NCI-H526 treated with DMSO at 0.1 percent for 48 hours (cell line): ENCODE measurements at regions not wholly inside any gene's neighbourhood (a gene's known extent, or its start where the extent isn't known, plus 50 kb on each side); places are given as distances from the start of the nearest gene placed in this dataset.

Source experiments
- DNase-seq: peaks from one replicate; lab custom pipeline; 2025; lab: John Stamatoyannopoulos, UW

- no peak for DNase-seq
Measured at GRCh38 chr2:176814274-176814673, 398.3 kb upstream of the HNRNPA3 start.

GRCh38 chr2:176814740-176815367 is 397.7 kb upstream of the HNRNPA3 start:
- peak; percentile 46 for DNase-seq

- DNase-seq = peak; percentile 81
Measured at GRCh38 chr2:176817061-176817565, 395.5 kb upstream of the HNRNPA3 start.

GRCh38 chr2:176818076-176818475 is 394.5 kb upstream of the HNRNPA3 start:
- DNase-seq = no peak

- no peak for DNase-seq
Measured at GRCh38 chr2:176818617-176819016, 394.0 kb upstream of the HNRNPA3 start.

- DNase-seq = no peak
Measured at GRCh38 chr2:176819306-176819705, 393.3 kb upstream of the HNRNPA3 start.

GRCh38 chr2:176820371-176820932 is 392.1 kb upstream of the HNRNPA3 start:
- no peak for DNase-seq

GRCh38 chr2:176821350-176821749 is 391.2 kb upstream of the HNRNPA3 start:
- DNase-seq = no peak

GRCh38 chr2:176822060-176822459 is 390.5 kb upstream of the HNRNPA3 start:
- DNase-seq = no peak

GRCh38 chr2:176826356-176826755 is 386.2 kb upstream of the HNRNPA3 start:
- DNase-seq = no peak

GRCh38 chr2:176826984-176827668 is 385.5 kb upstream of the HNRNPA3 start:
- DNase-seq = no peak

- DNase-seq = no peak
Measured at GRCh38 chr2:176830362-176830761, 382.2 kb upstream of the HNRNPA3 start.

- DNase-seq = no peak
Measured at GRCh38 chr2:176832086-176832485, 380.5 kb upstream of the HNRNPA3 start.

- DNase-seq = no peak
Measured at GRCh38 chr2:176833671-176834070, 378.9 kb upstream of the HNRNPA3 start.

- no peak for DNase-seq
Measured at GRCh38 chr2:176834226-176834625, 378.4 kb upstream of the HNRNPA3 start.

GRCh38 chr2:176843208-176843607 is 369.4 kb upstream of the HNRNPA3 start:
- no peak for DNase-seq

- DNase-seq = no peak
Measured at GRCh38 chr2:176844461-176844860, 368.1 kb upstream of the HNRNPA3 start.

- no peak for DNase-seq
Measured at GRCh38 chr2:176845718-176846117, 366.9 kb upstream of the HNRNPA3 start.

- no peak for DNase-seq
Measured at GRCh38 chr2:176847575-176847974, 365.0 kb upstream of the HNRNPA3 start.

GRCh38 chr2:176848844-176849243 is 363.8 kb upstream of the HNRNPA3 start:
- no peak for DNase-seq

GRCh38 chr2:176851200-176851888 is 361.2 kb upstream of the HNRNPA3 start:
- DNase-seq = no peak

GRCh38 chr2:176851889-176852483 is 360.6 kb upstream of the HNRNPA3 start:
- no peak for DNase-seq
